ENCODE measurements at regions not wholly inside any gene's neighbourhood (a gene's known extent, or its start where the extent isn't known, plus 50 kb on each side); places are given as distances from the start of the nearest gene placed in this dataset.

DNA sequence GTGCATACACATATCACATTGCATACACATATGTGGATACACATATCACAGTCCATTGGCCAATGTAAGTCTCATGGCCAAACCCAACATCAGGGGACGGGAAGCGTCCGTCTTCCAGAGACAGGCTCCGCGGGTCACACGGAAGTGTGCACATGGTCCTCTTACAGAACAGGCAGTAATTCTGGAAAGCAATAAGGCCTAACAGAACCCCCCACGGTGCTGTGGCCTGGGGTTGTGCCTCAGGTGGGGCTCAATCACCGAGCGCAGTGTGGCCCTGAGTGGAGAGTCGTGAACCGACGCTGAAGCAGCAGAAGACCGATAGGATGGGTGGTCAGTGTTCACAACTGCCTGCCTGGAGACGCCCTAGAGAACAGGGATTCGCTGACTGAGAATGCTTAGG, 857.3 kb downstream of the GALR1 start:
- TF ChIP-seq POLR2A (IDR thresholded peaks at IDR 0.05) (no peak), POLR2AphosphoS5 (IDR thresholded peaks at IDR 0.05) (no peak), EP300 (IDR thresholded peaks at IDR 0.05) (no peak)
- TF ChIP-seq, protein P1, sequence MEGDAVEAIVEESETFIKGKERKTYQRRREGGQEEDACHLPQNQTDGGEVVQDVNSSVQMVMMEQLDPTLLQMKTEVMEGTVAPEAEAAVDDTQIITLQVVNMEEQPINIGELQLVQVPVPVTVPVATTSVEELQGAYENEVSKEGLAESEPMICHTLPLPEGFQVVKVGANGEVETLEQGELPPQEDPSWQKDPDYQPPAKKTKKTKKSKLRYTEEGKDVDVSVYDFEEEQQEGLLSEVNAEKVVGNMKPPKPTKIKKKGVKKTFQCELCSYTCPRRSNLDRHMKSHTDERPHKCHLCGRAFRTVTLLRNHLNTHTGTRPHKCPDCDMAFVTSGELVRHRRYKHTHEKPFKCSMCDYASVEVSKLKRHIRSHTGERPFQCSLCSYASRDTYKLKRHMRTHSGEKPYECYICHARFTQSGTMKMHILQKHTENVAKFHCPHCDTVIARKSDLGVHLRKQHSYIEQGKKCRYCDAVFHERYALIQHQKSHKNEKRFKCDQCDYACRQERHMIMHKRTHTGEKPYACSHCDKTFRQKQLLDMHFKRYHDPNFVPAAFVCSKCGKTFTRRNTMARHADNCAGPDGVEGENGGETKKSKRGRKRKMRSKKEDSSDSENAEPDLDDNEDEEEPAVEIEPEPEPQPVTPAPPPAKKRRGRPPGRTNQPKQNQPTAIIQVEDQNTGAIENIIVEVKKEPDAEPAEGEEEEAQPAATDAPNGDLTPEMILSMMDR (IDR thresholded peaks at IDR 0.05): no peak
